ENCODE measurements at regions not wholly inside any gene's neighbourhood (a gene's known extent, or its start where the extent isn't known, plus 50 kb on each side); places are given as distances from the start of the nearest gene placed in this dataset.
A peak's percentile ranks its signal among the peaks of the same experiment; 100 is the strongest.

GRCh38 chr3:94862703-94863102 lies 799.8 kb downstream of the NSUN3 start:
- H3K9me3 Mint-ChIP-seq (ENCODE audit: unreplicated experiment) = peaks cover 9% of the 10 kb centered on the region
- peak overlapping the region; percentile 25 for H3K27ac Mint-ChIP-seq (ENCODE audit: unreplicated experiment)
- peaks cover 10% of the 10 kb centered on the region for H3K36me3 Mint-ChIP-seq (ENCODE audit: unreplicated experiment)
- TF ChIP-seq CTCF (IDR thresholded peaks at IDR 0.05; ENCODE audit: partially characterized antibody, unreplicated experiment) = peak; percentile 66
- no peaks in the 10 kb centered on the region for H3K4me1 Mint-ChIP-seq (ENCODE audit: low read depth, unreplicated experiment)
- no peak overlapping the region for H3K4me3 Mint-ChIP-seq (ENCODE audit: unreplicated experiment)
- DNase-seq = peak; percentile 27
- no peaks in the 10 kb centered on the region for H3K27me3 Mint-ChIP-seq (ENCODE audit: unreplicated experiment)

- H3K27me3 Mint-ChIP-seq (ENCODE audit: unreplicated experiment) = no peaks in the 10 kb centered on the region
- H3K27ac Mint-ChIP-seq (ENCODE audit: unreplicated experiment) = no peak overlapping the region
- H3K9me3 Mint-ChIP-seq (ENCODE audit: unreplicated experiment) = peaks cover 3% of the 10 kb centered on the region
- no peak for TF ChIP-seq CTCF (IDR thresholded peaks at IDR 0.05; ENCODE audit: partially characterized antibody, unreplicated experiment)
- DNase-seq = no peak
- H3K4me1 Mint-ChIP-seq (ENCODE audit: low read depth, unreplicated experiment) = no peaks in the 10 kb centered on the region
- no peak overlapping the region for H3K4me3 Mint-ChIP-seq (ENCODE audit: unreplicated experiment)
- no peaks in the 10 kb centered on the region for H3K36me3 Mint-ChIP-seq (ENCODE audit: unreplicated experiment)
Measured at GRCh38 chr3:94869059-94869547, 806.2 kb downstream of the NSUN3 start.

GRCh38 chr3:94873751-94874150 lies 810.9 kb downstream of the NSUN3 start:
- Mint-ChIP-seq H3K36me3 (ENCODE audit: unreplicated experiment) (no peaks in the 10 kb centered on the region), H3K9me3 (ENCODE audit: unreplicated experiment) (peaks cover 2% of the 10 kb centered on the region), H3K27ac (ENCODE audit: unreplicated experiment) (no peak overlapping the region), H3K4me3 (ENCODE audit: unreplicated experiment) (no peak overlapping the region), H3K27me3 (ENCODE audit: unreplicated experiment) (no peaks in the 10 kb centered on the region), H3K4me1 (ENCODE audit: low read depth, unreplicated experiment) (no peaks in the 10 kb centered on the region)
- DNase-seq = no peak
- no peak for TF ChIP-seq CTCF (IDR thresholded peaks at IDR 0.05; ENCODE audit: partially characterized antibody, unreplicated experiment)

GRCh38 chr3:94875149-94875548 lies 812.3 kb downstream of the NSUN3 start:
- no peak overlapping the region for H3K4me3 Mint-ChIP-seq (ENCODE audit: unreplicated experiment)
- H3K4me1 Mint-ChIP-seq (ENCODE audit: low read depth, unreplicated experiment) = no peaks in the 10 kb centered on the region
- TF ChIP-seq CTCF (IDR thresholded peaks at IDR 0.05; ENCODE audit: partially characterized antibody, unreplicated experiment) = no peak
- no peaks in the 10 kb centered on the region for H3K36me3 Mint-ChIP-seq (ENCODE audit: unreplicated experiment)
- peaks cover 2% of the 10 kb centered on the region for H3K9me3 Mint-ChIP-seq (ENCODE audit: unreplicated experiment)
- H3K27me3 Mint-ChIP-seq (ENCODE audit: unreplicated experiment) = no peaks in the 10 kb centered on the region
- DNase-seq = no peak
- H3K27ac Mint-ChIP-seq (ENCODE audit: unreplicated experiment) = no peak overlapping the region

GRCh38 chr3:94887065-94887464 lies 824.2 kb downstream of the NSUN3 start:
- Mint-ChIP-seq H3K4me3 (ENCODE audit: unreplicated experiment) (no peak overlapping the region), H3K4me1 (ENCODE audit: low read depth, unreplicated experiment) (no peaks in the 10 kb centered on the region), H3K27me3 (ENCODE audit: unreplicated experiment) (no peaks in the 10 kb centered on the region), H3K36me3 (ENCODE audit: unreplicated experiment) (no peaks in the 10 kb centered on the region), H3K9me3 (ENCODE audit: unreplicated experiment) (no peaks in the 10 kb centered on the region), H3K27ac (ENCODE audit: unreplicated experiment) (no peak overlapping the region)
- no peak for DNase-seq
- TF ChIP-seq CTCF (IDR thresholded peaks at IDR 0.05; ENCODE audit: partially characterized antibody, unreplicated experiment) = no peak

Data from glutamatergic neuron (in vitro differentiated cells).